ENCODE measurements at regions not wholly inside any gene's neighbourhood (a gene's known extent, or its start where the extent isn't known, plus 50 kb on each side); places are given as distances from the start of the nearest gene placed in this dataset.
A peak's percentile ranks its signal among the peaks of the same experiment; 100 is the strongest.
"Not testable (repeated sequence)": the region's sequence is repeated elsewhere in the genome, so short reads cannot be mapped to it uniquely, and the experiment has no call there.

- DNase-seq (ENCODE audit: low read depth in 2 of 2) = no peak
- TF ChIP-seq, protein P1, sequence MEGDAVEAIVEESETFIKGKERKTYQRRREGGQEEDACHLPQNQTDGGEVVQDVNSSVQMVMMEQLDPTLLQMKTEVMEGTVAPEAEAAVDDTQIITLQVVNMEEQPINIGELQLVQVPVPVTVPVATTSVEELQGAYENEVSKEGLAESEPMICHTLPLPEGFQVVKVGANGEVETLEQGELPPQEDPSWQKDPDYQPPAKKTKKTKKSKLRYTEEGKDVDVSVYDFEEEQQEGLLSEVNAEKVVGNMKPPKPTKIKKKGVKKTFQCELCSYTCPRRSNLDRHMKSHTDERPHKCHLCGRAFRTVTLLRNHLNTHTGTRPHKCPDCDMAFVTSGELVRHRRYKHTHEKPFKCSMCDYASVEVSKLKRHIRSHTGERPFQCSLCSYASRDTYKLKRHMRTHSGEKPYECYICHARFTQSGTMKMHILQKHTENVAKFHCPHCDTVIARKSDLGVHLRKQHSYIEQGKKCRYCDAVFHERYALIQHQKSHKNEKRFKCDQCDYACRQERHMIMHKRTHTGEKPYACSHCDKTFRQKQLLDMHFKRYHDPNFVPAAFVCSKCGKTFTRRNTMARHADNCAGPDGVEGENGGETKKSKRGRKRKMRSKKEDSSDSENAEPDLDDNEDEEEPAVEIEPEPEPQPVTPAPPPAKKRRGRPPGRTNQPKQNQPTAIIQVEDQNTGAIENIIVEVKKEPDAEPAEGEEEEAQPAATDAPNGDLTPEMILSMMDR (IDR thresholded peaks at IDR 0.05; ENCODE audit: low read depth, low read length) = no peak
- H3K4me3 ChIP-seq (replicated peaks in 1 of 2; ENCODE audit: low read depth in 2 of 2, low read length in 2 of 2) = no peak overlapping the region
These were observed 118.5 kb upstream of the LGR5 start for GRCh38 chr12:71321130-71321529.

- peak in 1 of 2 donors; percentile 11 for DNase-seq (ENCODE audit: low read depth in 2 of 2)
- TF ChIP-seq, protein P1 (IDR thresholded peaks at IDR 0.05; ENCODE audit: low read depth, low read length) = no peak
- no peak overlapping the region for H3K4me3 ChIP-seq (replicated peaks in 1 of 2; ENCODE audit: low read depth in 2 of 2, low read length in 2 of 2)
These were observed 124.1 kb upstream of the LGR5 start for GRCh38 chr12:71315328-71315985.

GRCh38 chr12:71312768-71313403, 126.7 kb upstream of the LGR5 start:
- TF ChIP-seq, protein P1 (IDR thresholded peaks at IDR 0.05; ENCODE audit: low read depth, low read length) = no peak
- peak; percentile 20 to 59 for DNase-seq (ENCODE audit: low read depth in 2 of 2)
- H3K4me3 ChIP-seq (replicated peaks in 1 of 2; ENCODE audit: low read depth in 2 of 2, low read length in 2 of 2) = no peak overlapping the region

GRCh38 chr12:71311611-71312010, 128.0 kb upstream of the LGR5 start:
- not testable (repeated sequence) for DNase-seq (ENCODE audit: low read depth in 2 of 2); H3K4me3 ChIP-seq (replicated peaks in 1 of 2; ENCODE audit: low read depth in 2 of 2, low read length in 2 of 2)

GRCh38 chr12:71306808-71307207, 132.8 kb upstream of the LGR5 start:
- TF ChIP-seq, protein P1 (IDR thresholded peaks at IDR 0.05; ENCODE audit: low read depth, low read length) = no peak
- no peak for DNase-seq (ENCODE audit: low read depth in 2 of 2)
- H3K4me3 ChIP-seq (replicated peaks in 1 of 2; ENCODE audit: low read depth in 2 of 2, low read length in 2 of 2) = no peak overlapping the region

- H3K4me3 ChIP-seq (replicated peaks in 1 of 2; ENCODE audit: low read depth in 2 of 2, low read length in 2 of 2) = no peak overlapping the region
- DNase-seq (ENCODE audit: low read depth in 2 of 2) = no peak
- TF ChIP-seq, protein P1 (IDR thresholded peaks at IDR 0.05; ENCODE audit: low read depth, low read length) = no peak
These were observed 135.3 kb upstream of the LGR5 start for GRCh38 chr12:71304306-71304705.

GRCh38 chr12:71303199-71303598, 136.4 kb upstream of the LGR5 start:
- TF ChIP-seq, protein P1 (IDR thresholded peaks at IDR 0.05; ENCODE audit: low read depth, low read length) = no peak
- peak in 1 of 2 donors; percentile 57 for DNase-seq (ENCODE audit: low read depth in 2 of 2)
- no peak overlapping the region for H3K4me3 ChIP-seq (replicated peaks in 1 of 2; ENCODE audit: low read depth in 2 of 2, low read length in 2 of 2)
